B cell (primary cell): ENCODE measurements at regions not wholly inside any gene's neighbourhood (a gene's known extent, or its start where the extent isn't known, plus 50 kb on each side); places are given as distances from the start of the nearest gene placed in this dataset.

ENCODE experiments used
- ATAC-seq: fragments of 200-7000 bp; cut with Tn5 transposase; one replicate; pipeline ENCODE4 v1.10.0; 2021; ENCODE audit warnings: low read depth, mild to moderate bottlenecking, moderate number of reproducible peaks, moderate library complexity
- CTCF ChIA-PET: fragments of 350-600 bp; sonication (Branson Sonifier 250); formaldehyde crosslinking; loops from one replicate; lab custom pipeline; 2021; ENCODE audit warnings: antibody characterized with exemption, inconsistent platforms; lab: Charles Lee
- POLR2A ChIA-PET: fragments of 350-600 bp; sonication (Branson Sonifier 250); formaldehyde crosslinking; loops from one replicate; lab custom pipeline; 2021; ENCODE audit warnings: antibody characterized with exemption; lab: Charles Lee
- DNase-seq: peaks from one replicate; pipeline ENCODE4 v3.0.0; 2013
- H2AFZ ChIP-seq: 2 replicates; pipeline ENCODE4 v1.6.1; 2012; ENCODE audit warnings: mild to moderate bottlenecking, low read depth, low read length; ENCODE audit not compliant: insufficient read depth, poor library complexity, severe bottlenecking
- H3K27ac ChIP-seq, 2 donors: 1 replicate in 1 of 2; 2 replicates in 1 of 2; pipeline ENCODE4 v1.5.1; 2012 to 2013; ENCODE audit warnings: low read length in 2 of 2, mild to moderate bottlenecking in 2 of 2, moderate library complexity in 1 of 2
- H3K27me3 ChIP-seq, 4 experiments: fragments of 200-600 bp in 1 of 4; sonication (generic) in 1 of 4; replicated peaks in 1 of 4; 1 replicate in 2 of 4; 2 replicates in 2 of 4; pipeline versions ENCODE4 v1.6.1 to v1.7.0; 2013 to 2016; ENCODE audit warnings: low read length in 3 of 4, mild to moderate bottlenecking in 2 of 4, mixed read lengths in 1 of 4, moderate library complexity in 1 of 4; ENCODE audit not compliant: insufficient read depth in 4 of 4, control insufficient read depth in 3 of 4; ENCODE audit errors: control extremely low read depth in 1 of 4
- H3K36me3 ChIP-seq, 2 experiments: replicated peaks in 1 of 2; 1 replicate in 1 of 2; 2 replicates in 1 of 2; pipeline versions ENCODE4 v1.6.1 to v1.7.1; 2013; ENCODE audit warnings: low read length in 1 of 2; ENCODE audit not compliant: insufficient read depth in 2 of 2, control insufficient read depth in 1 of 2; ENCODE audit errors: control extremely low read depth in 1 of 2, extremely low read depth in 1 of 2
- H3K4me1 ChIP-seq, 2 donors: fragments of 200-600 bp in 1 of 2; sonication (generic) in 1 of 2; 1 replicate in 1 of 2; 2 replicates in 1 of 2; pipeline versions ENCODE4 v1.5.1 to v1.6.1; 2013 to 2017; ENCODE audit warnings: low read length in 2 of 2; ENCODE audit not compliant: control insufficient read depth in 2 of 2, insufficient read depth in 2 of 2
- H3K4me2 ChIP-seq: replicated peaks from 2 replicates; pipeline ENCODE3; 2012; ENCODE audit warnings: mild to moderate bottlenecking, low read depth, low read length; ENCODE audit not compliant: poor library complexity, severe bottlenecking
- H3K4me3 ChIP-seq, 5 experiments: fragments of 200-600 bp in 1 of 5; sonication (generic) in 1 of 5; 1 replicate in 3 of 5; 2 replicates in 2 of 5; pipeline versions ENCODE4 v1.5.1 to v1.7.0; 2011 to 2016; ENCODE audit warnings: low read length in 4 of 5, mild to moderate bottlenecking in 4 of 5, low read depth in 2 of 5, control low read depth in 1 of 5, moderate library complexity in 1 of 5; ENCODE audit not compliant: insufficient read depth in 1 of 5; ENCODE audit errors: control extremely low read depth in 1 of 5, extremely low read depth in 1 of 5
- H3K79me2 ChIP-seq: fragments of 200-600 bp; sonication (generic); one replicate; pipeline ENCODE4 v1.6.0; 2016; ENCODE audit warnings: low read length; ENCODE audit not compliant: control insufficient read depth, insufficient read depth
- H3K9ac ChIP-seq: fragments of 200-600 bp; sonication (generic); 2 replicates; pipeline ENCODE4 v1.6.1; 2017; ENCODE audit warnings: mild to moderate bottlenecking, low read length, moderate library complexity
- H3K9me3 ChIP-seq, 3 donors: one replicate each; pipeline versions ENCODE4 v1.6.1 to v1.7.1; 2013; ENCODE audit warnings: low read length in 2 of 3; ENCODE audit not compliant: control insufficient read depth in 2 of 3, insufficient read depth in 1 of 3; ENCODE audit errors: control extremely low read depth in 1 of 3
- H4K20me1 ChIP-seq: 2 replicates; pipeline ENCODE4 v1.6.0; 2012; ENCODE audit warnings: mild to moderate bottlenecking, low read length; ENCODE audit not compliant: insufficient read depth, control insufficient read depth, poor library complexity, severe bottlenecking
- H3K27ac Mint-ChIP-seq: one replicate; pipeline ENCODE4 v1.8.0; 2021; ENCODE audit warnings: mixed read lengths
- H3K27me3 Mint-ChIP-seq: one replicate; pipeline ENCODE4 v1.8.0; 2021; ENCODE audit warnings: mixed read lengths
- H3K4me1 Mint-ChIP-seq: one replicate; pipeline ENCODE4 v1.8.0; 2021; ENCODE audit warnings: mixed read lengths
- H3K4me3 Mint-ChIP-seq: one replicate; pipeline ENCODE4 v1.8.0; 2021; ENCODE audit warnings: mixed read lengths
- H3K9me3 Mint-ChIP-seq: one replicate; pipeline ENCODE4 v1.8.0; 2022; ENCODE audit warnings: mixed read lengths; ENCODE audit not compliant: insufficient read depth
- CTCF ChIP-seq: fragments of 200-600 bp; IDR thresholded peaks from one replicate; pipeline ENCODE4 v1.8.0; 2022; ENCODE audit warnings: antibody characterized with exemption, mild to moderate bottlenecking
- EZH2 ChIP-seq: IDR thresholded peaks from 2 replicates; pipeline ENCODE4 v1.6.1; 2012; ENCODE audit warnings: borderline replicate concordance, low read depth, mild to moderate bottlenecking, moderate library complexity, low read length; ENCODE audit not compliant: insufficient read depth, poor library complexity, severe bottlenecking
- WGBS: methylation state at CpG from one replicate; pipeline ENCODE4 v1.1.5; 2013; ENCODE audit warnings: missing lambda C conversion rate; ENCODE audit not compliant: insufficient coverage; 5-methylcytosine and 5-hydroxymethylcytosine counted together
- intact Hi-C: fragments of 100-400 bp; cut with micrococcal nuclease; formaldehyde crosslinking; loops from one replicate; pipeline ENCODE4 v1.10.0; 2022

GRCh38 chr18:64972545-64972944, 778.3 kb upstream of the CDH7 start:
- no peak overlapping the region for H3K27ac ChIP-seq
- no peak for ATAC-seq
- H3K27me3 Mint-ChIP-seq = no peaks in the 10 kb centered on the region
- H4K20me1 ChIP-seq = no peaks in the 10 kb centered on the region
- no peak overlapping the region for H3K4me3 ChIP-seq
- CTCF ChIA-PET = no interaction called here
- H3K27me3 ChIP-seq = no peaks in the 10 kb centered on the region
- POLR2A ChIA-PET = no interaction called here
- H3K9me3 ChIP-seq = no peaks in the 10 kb centered on the region
- no peaks in the 10 kb centered on the region for H3K79me2 ChIP-seq
- no peak overlapping the region for H3K4me3 Mint-ChIP-seq
- no peak overlapping the region for H2AFZ ChIP-seq
- H3K9ac ChIP-seq = no peak overlapping the region
- no peaks in the 10 kb centered on the region for H3K4me1 Mint-ChIP-seq
- no peaks in the 10 kb centered on the region for H3K4me1 ChIP-seq
- WGBS = 71% methylated on average over 1 of the region's 2 CpGs
- intact Hi-C loops = no loop called here
- no peak for DNase-seq
- no peak overlapping the region for H3K4me2 ChIP-seq
- no peaks in the 10 kb centered on the region for H3K36me3 ChIP-seq
- no peak overlapping the region for H3K27ac Mint-ChIP-seq
- TF ChIP-seq CTCF = no peak
- no peak for TF ChIP-seq EZH2
- no peaks in the 10 kb centered on the region for H3K9me3 Mint-ChIP-seq

GRCh38 chr18:64966667-64967066, 784.1 kb upstream of the CDH7 start:
- no peaks in the 10 kb centered on the region for H3K4me1 ChIP-seq
- ATAC-seq (no peak), DNase-seq (no peak)
- H3K4me2 ChIP-seq = no peak overlapping the region
- no peak overlapping the region for H3K4me3 ChIP-seq
- no peak overlapping the region for H3K27ac Mint-ChIP-seq
- H3K4me1 Mint-ChIP-seq = no peaks in the 10 kb centered on the region
- H4K20me1 ChIP-seq = no peaks in the 10 kb centered on the region
- H3K9me3 Mint-ChIP-seq = no peaks in the 10 kb centered on the region
- H2AFZ ChIP-seq = no peak overlapping the region
- H3K9me3 ChIP-seq = no peaks in the 10 kb centered on the region
- H3K79me2 ChIP-seq = no peaks in the 10 kb centered on the region
- no peak overlapping the region for H3K4me3 Mint-ChIP-seq
- intact Hi-C loops = no loop called here
- no peak overlapping the region for H3K27ac ChIP-seq
- H3K9ac ChIP-seq = no peak overlapping the region
- H3K36me3 ChIP-seq = no peaks in the 10 kb centered on the region
- H3K27me3 ChIP-seq = no peaks in the 10 kb centered on the region
- H3K27me3 Mint-ChIP-seq = no peaks in the 10 kb centered on the region
- TF ChIP-seq EZH2 = no peak
- no peak for TF ChIP-seq CTCF
- POLR2A ChIA-PET = no interaction called here
- CTCF ChIA-PET = interaction anchor here (0.6 kb wide), 1 partner anchor 929 kb away, joined by 3 read pairs; no protein-coding TSS in a partner anchor
